ENCODE measurements at regions not wholly inside any gene's neighbourhood (a gene's known extent, or its start where the extent isn't known, plus 50 kb on each side); places are given as distances from the start of the nearest gene placed in this dataset.

- Histone ChIP-seq H3K18ac (ENCODE audit: extremely low read depth, low read length) (no peak overlapping the region), H2AK5ac (ENCODE audit: low read depth, low read length) (no peak overlapping the region), H3K9ac (replicated peaks in 1 of 4; ENCODE audit: extremely low read depth in 1 of 4, low read depth in 3 of 4, low read length in 3 of 4) (no peak overlapping the region), H4K8ac (ENCODE audit: extremely low read depth, insufficient read depth, low read length) (no peak overlapping the region), H3K23ac (ENCODE audit: insufficient read length) (no peak overlapping the region), H3K56ac (replicated peaks; ENCODE audit: insufficient read length, low read depth, low read length) (no peak overlapping the region), H3K4ac (replicated peaks; ENCODE audit: insufficient read length, low read depth, low read length) (no peak overlapping the region), H2AFZ (ENCODE audit: low read length) (no peak overlapping the region), H3K4me1 (replicated peaks in 1 of 4; ENCODE audit: control insufficient read depth in 3 of 4, insufficient read depth in 4 of 4, low read length in 3 of 4) (peaks cover 0 to 3% (median 0%) of the 10 kb centered on the region in 4 experiments; a peak in 1 of 7 replicates), H3K27ac (ENCODE audit: low read depth, low read length) (no peak overlapping the region), H2BK5ac (ENCODE audit: low read depth, low read length) (no peak overlapping the region), H3K14ac (ENCODE audit: insufficient read length) (no peak overlapping the region), H4K20me1 (replicated peaks in 1 of 2; ENCODE audit: control insufficient read depth in 1 of 2, insufficient read depth in 2 of 2, low read length in 2 of 2) (no peaks in the 10 kb centered on the region), H4K5ac (ENCODE audit: insufficient read length, low read depth, low read length) (no peak overlapping the region), H3K27me3 (replicated peaks in 1 of 4; ENCODE audit: control insufficient read depth in 3 of 4, extremely low read depth in 1 of 4, insufficient read depth in 3 of 4, low read length in 3 of 4) (no peaks in the 10 kb centered on the region), H3K9me3 (ENCODE audit: insufficient read depth in 2 of 2, low read depth in 1 of 2, low read length in 1 of 2) (no peaks in the 10 kb centered on the region), H3K23me2 (ENCODE audit: low read depth, low read length) (no peaks in the 10 kb centered on the region), H3K4me2 (ENCODE audit: insufficient read depth in 1 of 2, low read depth in 2 of 2, low read length in 2 of 2) (no peak overlapping the region), H4K91ac (replicated peaks; ENCODE audit: insufficient read length, low read length) (no peak overlapping the region), H2BK120ac (replicated peaks; ENCODE audit: low read depth, low read length) (no peak overlapping the region), H2BK20ac (ENCODE audit: low read length) (no peak overlapping the region), H2BK12ac (ENCODE audit: low read depth, low read length) (no peak overlapping the region), H3K79me1 (ENCODE audit: low read depth, low read length) (no peaks in the 10 kb centered on the region), H3K79me2 (ENCODE audit: control insufficient read depth in 1 of 2, insufficient read depth in 2 of 2, low read length in 2 of 2) (no peaks in the 10 kb centered on the region), H3K36me3 (ENCODE audit: control insufficient read depth in 2 of 4, insufficient read depth in 4 of 4, low read length in 3 of 4) (no peaks in the 10 kb centered on the region), H3K4me3 (ENCODE audit: extremely low read depth in 1 of 4, insufficient read depth in 2 of 4, low read depth in 3 of 4, low read length in 4 of 4) (no peak overlapping the region), H2BK15ac (ENCODE audit: low read length) (no peak overlapping the region)
- DNase-seq (ENCODE audit: low read depth in 1 of 2, low spot score in 2 of 2) (no peak), FAIRE-seq (no peak)
- ChIA-PET CTCF (ENCODE audit: partially characterized antibody) (no interaction called here), POLR2A (ENCODE audit: partially characterized antibody) (no interaction called here)
- TF ChIP-seq CEBPB (IDR thresholded peaks at IDR 0.05; ENCODE audit: low read depth, low read length) (no peak), SRF (IDR thresholded peaks at IDR 0.05; ENCODE audit: low read depth, low read length) (no peak), ZNF274 (IDR thresholded peaks at IDR 0.05; ENCODE audit: borderline replicate concordance, extremely low read depth, low read length) (no peak), POU5F1 (IDR thresholded peaks at IDR 0.05; ENCODE audit: low read depth, low read length) (no peak), TAF1 (IDR thresholded peaks at IDR 0.05; ENCODE audit: low read depth, low read length) (no peak), TCF12 (IDR thresholded peaks at IDR 0.05; ENCODE audit: low read depth, low read length) (no peak), CBX5 (IDR thresholded peaks at IDR 0.05; ENCODE audit: low read depth, low read length) (no peak), HDAC2 (IDR thresholded peaks at IDR 0.05; ENCODE audit: borderline replicate concordance in 1 of 2, low read depth in 2 of 2, low read length in 2 of 2) (no peak), POLR2AphosphoS5 (IDR thresholded peaks at IDR 0.05; ENCODE audit: low read depth, low read length) (no peak), EZH2 (IDR thresholded peaks at IDR 0.05; ENCODE audit: low read depth, low read length, severe bottlenecking) (no peak), SIRT6 (IDR thresholded peaks at IDR 0.05; ENCODE audit: low read length) (no peak), CHD2 (IDR thresholded peaks at IDR 0.05; ENCODE audit: low read length) (no peak), RNF2 (IDR thresholded peaks at IDR 0.05; ENCODE audit: borderline replicate concordance, low read depth, low read length, missing control alignments, poor library complexity, severe bottlenecking) (no peak)
- TF ChIP-seq, protein P1, sequence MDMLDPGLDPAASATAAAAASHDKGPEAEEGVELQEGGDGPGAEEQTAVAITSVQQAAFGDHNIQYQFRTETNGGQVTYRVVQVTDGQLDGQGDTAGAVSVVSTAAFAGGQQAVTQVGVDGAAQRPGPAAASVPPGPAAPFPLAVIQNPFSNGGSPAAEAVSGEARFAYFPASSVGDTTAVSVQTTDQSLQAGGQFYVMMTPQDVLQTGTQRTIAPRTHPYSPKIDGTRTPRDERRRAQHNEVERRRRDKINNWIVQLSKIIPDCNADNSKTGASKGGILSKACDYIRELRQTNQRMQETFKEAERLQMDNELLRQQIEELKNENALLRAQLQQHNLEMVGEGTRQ (IDR thresholded peaks at IDR 0.05; ENCODE audit: low read length), result no peak
- WGBS, 2 experiments (ENCODE audit: extremely low coverage in 1 of 2, insufficient coverage in 1 of 2, insufficient read length in 1 of 2, insufficient replicate concordance in 2 of 2, low coverage in 1 of 2, low lambda C conversion rate in 2 of 2, missing lambda C conversion rate in 1 of 2), result 96% methylated on average over 2 of the region's 2 CpGs; no CpG with 5 or more reads in 1 of the 2 experiments
Measured at GRCh38 chrX:85506871-85507270, 127.4 kb upstream of the POF1B start.
